Upper lobe of left lung (tissue), 4 donors: ENCODE measurements at regions not wholly inside any gene's neighbourhood (a gene's known extent, or its start where the extent isn't known, plus 50 kb on each side); places are given as distances from the start of the nearest gene placed in this dataset.

Experiments used
- CTCF ChIP-seq, 6 experiments: fragments of 450-650 bp in 4 of 6; fragments of 200-600 bp in 2 of 6; sonication (generic) in 2 of 6; IDR thresholded peaks; one replicate each; pipeline ENCODE4 v1.5.1; 2016 to 2019; ENCODE audit warnings: antibody characterized with exemption in 6 of 6
- POLR2A ChIP-seq, 4 donors: fragments of 450-650 bp; IDR thresholded peaks; one replicate each; pipeline ENCODE4 v1.5.1; 2016 to 2017; ENCODE audit warnings: antibody characterized with exemption in 4 of 4, mild to moderate bottlenecking in 2 of 4
- POLR2AphosphoS5 ChIP-seq, 2 donors: sonication (generic); formaldehyde crosslinking; IDR thresholded peaks; one replicate each; pipeline ENCODE4 v1.5.1; 2017; ENCODE audit warnings: antibody characterized with exemption in 2 of 2

DNA sequence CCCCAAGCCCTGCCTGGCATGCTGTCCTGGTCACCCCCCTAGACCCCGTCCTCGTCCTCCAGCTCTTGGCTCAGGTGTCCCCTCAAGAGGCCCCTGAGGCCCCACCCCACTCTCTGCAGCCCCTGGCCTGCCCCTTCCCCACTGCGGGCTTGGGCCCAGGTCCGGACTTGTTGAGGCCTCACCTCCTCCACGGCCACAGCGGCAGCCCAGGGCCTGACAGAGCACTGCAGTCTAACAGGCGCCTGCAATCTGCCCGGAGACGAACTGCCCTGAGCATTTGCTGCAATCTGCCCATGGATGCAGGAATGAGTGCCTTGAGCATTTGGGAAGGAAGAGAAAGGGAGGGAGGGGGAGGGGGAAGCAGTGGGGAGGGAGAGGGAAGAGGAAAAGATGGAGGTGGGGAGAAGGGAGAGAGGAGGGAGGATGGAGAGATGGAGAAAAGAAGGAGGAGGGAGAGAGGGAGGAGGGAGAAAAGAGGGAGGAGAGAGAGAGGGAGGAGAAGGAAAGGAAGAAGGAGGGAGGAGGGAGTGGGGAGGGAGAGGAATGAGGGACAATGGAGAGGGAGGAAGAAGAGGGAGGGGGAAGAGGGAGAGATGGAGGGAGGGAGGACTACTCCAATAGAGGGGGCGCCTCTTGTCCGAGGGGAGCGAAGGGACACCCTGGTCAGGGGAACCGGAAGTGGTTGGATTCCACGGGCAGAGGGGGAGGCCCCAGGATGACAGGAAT lies 73.9 kb downstream of the PDGFA start:
- TF ChIP-seq CTCF (IDR thresholded peaks at IDR 0.05) (no peak), POLR2A (IDR thresholded peaks at IDR 0.05) (no peak), POLR2AphosphoS5 (IDR thresholded peaks at IDR 0.05) (no peak)
